Neural cell (in vitro differentiated cells): ENCODE measurements at regions not wholly inside any gene's neighbourhood (a gene's known extent, or its start where the extent isn't known, plus 50 kb on each side); places are given as distances from the start of the nearest gene placed in this dataset.

Source experiments
- H2AFZ ChIP-seq: fragments of 200-600, 300-800 bp; sonication (generic), shearing (Covaris generic); 2 replicates; pipeline ENCODE4 v1.6.0; 2014; ENCODE audit warnings: low read depth, mild to moderate bottlenecking, antibody characterized with exemption, low read length, moderate library complexity
- H3F3A ChIP-seq: fragments of 200-600 bp; shearing (Covaris generic); 2 replicates; pipeline ENCODE4 v1.6.1; 2016; ENCODE audit warnings: mild to moderate bottlenecking, moderate library complexity, mixed read lengths, antibody characterized with exemption, low read length; ENCODE audit not compliant: insufficient read depth, poor library complexity, severe bottlenecking
- H3K27ac ChIP-seq: fragments of 200-600, 300-800 bp; sonication (generic), shearing (Covaris generic); 2 replicates; pipeline ENCODE4 v1.5.1; 2014; ENCODE audit warnings: mild to moderate bottlenecking, low read length, moderate library complexity
- H3K27me3 ChIP-seq: fragments of 300-800, 200-600 bp; sonication (generic), shearing (Covaris generic); 2 replicates; pipeline ENCODE4 v1.6.0; 2014; ENCODE audit warnings: mild to moderate bottlenecking, low read depth, low read length, moderate library complexity; ENCODE audit not compliant: insufficient read depth
- H3K36me3 ChIP-seq: fragments of 300-800, 200-600 bp; sonication (generic), shearing (Covaris generic); 2 replicates; pipeline ENCODE4 v1.5.1; 2014; ENCODE audit warnings: mild to moderate bottlenecking, antibody characterized with exemption, low read length, moderate library complexity; ENCODE audit not compliant: insufficient read depth
- H3K4me2 ChIP-seq: fragments of 300-800, 200-600 bp; sonication (generic), shearing (Covaris generic); 2 replicates; pipeline ENCODE4 v1.6.0; 2014; ENCODE audit warnings: mild to moderate bottlenecking, low read length
- H3K4me3 ChIP-seq: fragments of 300-800, 200-600 bp; sonication (generic), shearing (Covaris generic); 2 replicates; pipeline ENCODE4 v1.5.1; 2014; ENCODE audit warnings: mild to moderate bottlenecking, low read length, moderate library complexity
- H3K79me2 ChIP-seq: fragments of 200-600 bp; shearing (Covaris generic); replicated peaks from 2 replicates; pipeline ENCODE4 v1.6.0; 2014; ENCODE audit warnings: mild to moderate bottlenecking, low read length, moderate library complexity; ENCODE audit not compliant: insufficient read depth
- H3K9ac ChIP-seq: fragments of 300-800, 200-600 bp; sonication (generic), shearing (Covaris generic); 2 replicates; pipeline ENCODE4 v1.6.1; 2016; ENCODE audit warnings: mild to moderate bottlenecking, low read length, mixed read lengths
- H3K9me2 ChIP-seq: fragments of 200-600 bp; shearing (Covaris generic); 2 replicates; pipeline ENCODE4 v1.6.1; 2016; ENCODE audit warnings: mild to moderate bottlenecking, low read length, mixed read lengths; ENCODE audit not compliant: insufficient read depth
- H3K9me3 ChIP-seq: fragments of 200-600, 300-800 bp; sonication (generic), shearing (Covaris generic); 2 replicates; pipeline ENCODE4 v1.6.1; 2016; ENCODE audit warnings: mild to moderate bottlenecking, mixed run types, low read length, moderate library complexity, mixed read lengths
- H4K20me1 ChIP-seq: fragments of 200-600 bp; shearing (Covaris generic); 2 replicates; pipeline ENCODE4 v1.6.1; 2016; ENCODE audit warnings: mild to moderate bottlenecking, mixed run types; ENCODE audit not compliant: insufficient read depth
- EP300 ChIP-seq: fragments of 450-650 bp; conservative IDR thresholded peaks from 2 replicates; pipeline ENCODE4 v1.6.1; 2014; ENCODE audit warnings: antibody characterized with exemption, mild to moderate bottlenecking, moderate library complexity; ENCODE audit not compliant: poor library complexity, severe bottlenecking
- EZH2 ChIP-seq: fragments of 200-600, 300-800 bp; shearing (Covaris generic), sonication (generic); IDR thresholded peaks from 2 replicates; pipeline ENCODE4 v1.6.1; 2014; ENCODE audit warnings: antibody characterized with exemption, low read length, borderline replicate concordance, mild to moderate bottlenecking; ENCODE audit not compliant: insufficient read depth, poor library complexity, severe bottlenecking
- MXI1 ChIP-seq: fragments of 450-650 bp; conservative IDR thresholded peaks from 2 replicates; pipeline ENCODE4 v1.6.1; 2014; ENCODE audit warnings: antibody characterized with exemption, mild to moderate bottlenecking; ENCODE audit not compliant: poor library complexity, severe bottlenecking
- POLR2AphosphoS5 ChIP-seq: IDR thresholded peaks from 2 replicates; pipeline ENCODE4 v1.6.1; 2012
- RAD21 ChIP-seq: fragments of 450-650 bp; conservative IDR thresholded peaks from 2 replicates; pipeline ENCODE4 v1.6.1; 2014; ENCODE audit warnings: antibody characterized with exemption, mild to moderate bottlenecking, moderate library complexity
- SMC3 ChIP-seq: fragments of 450-650 bp; conservative IDR thresholded peaks from 2 replicates; pipeline ENCODE4 v1.6.1; 2014; ENCODE audit warnings: antibody characterized with exemption, mild to moderate bottlenecking, moderate library complexity; ENCODE audit not compliant: poor library complexity
- TAF1 ChIP-seq: IDR thresholded peaks from 2 replicates; pipeline ENCODE4 v1.6.1; 2012; ENCODE audit warnings: low read depth
- TF ChIP-seq, protein P1 (sequence below): IDR thresholded peaks from 2 replicates; pipeline ENCODE4 v1.6.1; 2012; ENCODE audit warnings: borderline replicate concordance
- TF ChIP-seq, protein P2 (sequence below): fragments of 450-650 bp; IDR thresholded peaks from 2 replicates; pipeline ENCODE4 v1.5.1; 2014; ENCODE audit warnings: antibody characterized with exemption, mild to moderate bottlenecking, moderate library complexity; ENCODE audit not compliant: poor library complexity, severe bottlenecking

DNA sequence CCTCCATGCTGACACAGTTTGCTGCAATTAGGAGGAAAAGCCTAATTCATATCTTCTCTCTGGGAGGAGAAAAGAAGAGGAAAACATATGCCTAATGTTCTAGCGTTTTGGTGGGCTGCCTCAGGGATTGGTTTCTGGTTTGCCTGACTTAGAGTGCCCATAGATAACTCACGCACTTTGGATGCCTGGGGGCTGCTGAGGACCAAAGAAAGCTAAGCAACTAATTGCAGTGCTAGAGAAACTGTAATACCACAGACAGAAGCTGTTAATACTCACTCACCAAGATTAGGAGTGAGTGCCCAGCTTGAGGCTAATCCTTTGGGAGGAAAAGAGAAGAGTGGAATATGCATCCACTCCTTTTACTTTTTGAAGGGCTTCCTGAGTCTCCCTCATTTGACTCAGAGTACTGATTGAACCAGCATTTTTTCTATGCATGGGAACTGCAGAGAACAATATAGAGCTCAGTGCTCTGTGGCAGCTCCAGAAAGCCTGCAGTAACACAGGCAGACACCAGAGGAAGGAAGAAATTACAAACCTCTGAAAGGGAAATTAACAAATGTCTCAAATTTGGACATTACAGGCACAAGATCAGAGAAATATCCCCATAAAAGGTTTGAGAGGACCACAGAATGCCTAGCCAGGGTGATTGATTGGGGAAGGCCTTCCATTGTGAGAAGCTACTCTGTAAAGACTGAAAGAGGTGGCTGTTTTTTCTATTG lies 666.4 kb downstream of the OLFM4 start:
- Histone ChIP-seq H3K9me3 (no peaks in the 10 kb centered on the region), H2AFZ (no peak overlapping the region), H3K36me3 (no peaks in the 10 kb centered on the region), H3K79me2 (no peaks in the 10 kb centered on the region), H3K27ac (no peak overlapping the region), H3K4me2 (no peak overlapping the region), H3K27me3 (no peaks in the 10 kb centered on the region), H3F3A (no peaks in the 10 kb centered on the region), H4K20me1 (no peaks in the 10 kb centered on the region), H3K9me2 (no peaks in the 10 kb centered on the region), H3K4me3 (no peak overlapping the region), H3K9ac (no peak overlapping the region)
- TF ChIP-seq TAF1 (no peak), MXI1 (no peak), EP300 (no peak), RAD21 (no peak), POLR2AphosphoS5 (no peak)
- TF ChIP-seq, protein P1, sequence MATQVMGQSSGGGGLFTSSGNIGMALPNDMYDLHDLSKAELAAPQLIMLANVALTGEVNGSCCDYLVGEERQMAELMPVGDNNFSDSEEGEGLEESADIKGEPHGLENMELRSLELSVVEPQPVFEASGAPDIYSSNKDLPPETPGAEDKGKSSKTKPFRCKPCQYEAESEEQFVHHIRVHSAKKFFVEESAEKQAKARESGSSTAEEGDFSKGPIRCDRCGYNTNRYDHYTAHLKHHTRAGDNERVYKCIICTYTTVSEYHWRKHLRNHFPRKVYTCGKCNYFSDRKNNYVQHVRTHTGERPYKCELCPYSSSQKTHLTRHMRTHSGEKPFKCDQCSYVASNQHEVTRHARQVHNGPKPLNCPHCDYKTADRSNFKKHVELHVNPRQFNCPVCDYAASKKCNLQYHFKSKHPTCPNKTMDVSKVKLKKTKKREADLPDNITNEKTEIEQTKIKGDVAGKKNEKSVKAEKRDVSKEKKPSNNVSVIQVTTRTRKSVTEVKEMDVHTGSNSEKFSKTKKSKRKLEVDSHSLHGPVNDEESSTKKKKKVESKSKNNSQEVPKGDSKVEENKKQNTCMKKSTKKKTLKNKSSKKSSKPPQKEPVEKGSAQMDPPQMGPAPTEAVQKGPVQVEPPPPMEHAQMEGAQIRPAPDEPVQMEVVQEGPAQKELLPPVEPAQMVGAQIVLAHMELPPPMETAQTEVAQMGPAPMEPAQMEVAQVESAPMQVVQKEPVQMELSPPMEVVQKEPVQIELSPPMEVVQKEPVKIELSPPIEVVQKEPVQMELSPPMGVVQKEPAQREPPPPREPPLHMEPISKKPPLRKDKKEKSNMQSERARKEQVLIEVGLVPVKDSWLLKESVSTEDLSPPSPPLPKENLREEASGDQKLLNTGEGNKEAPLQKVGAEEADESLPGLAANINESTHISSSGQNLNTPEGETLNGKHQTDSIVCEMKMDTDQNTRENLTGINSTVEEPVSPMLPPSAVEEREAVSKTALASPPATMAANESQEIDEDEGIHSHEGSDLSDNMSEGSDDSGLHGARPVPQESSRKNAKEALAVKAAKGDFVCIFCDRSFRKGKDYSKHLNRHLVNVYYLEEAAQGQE: no peak
- TF ChIP-seq, protein P2, sequence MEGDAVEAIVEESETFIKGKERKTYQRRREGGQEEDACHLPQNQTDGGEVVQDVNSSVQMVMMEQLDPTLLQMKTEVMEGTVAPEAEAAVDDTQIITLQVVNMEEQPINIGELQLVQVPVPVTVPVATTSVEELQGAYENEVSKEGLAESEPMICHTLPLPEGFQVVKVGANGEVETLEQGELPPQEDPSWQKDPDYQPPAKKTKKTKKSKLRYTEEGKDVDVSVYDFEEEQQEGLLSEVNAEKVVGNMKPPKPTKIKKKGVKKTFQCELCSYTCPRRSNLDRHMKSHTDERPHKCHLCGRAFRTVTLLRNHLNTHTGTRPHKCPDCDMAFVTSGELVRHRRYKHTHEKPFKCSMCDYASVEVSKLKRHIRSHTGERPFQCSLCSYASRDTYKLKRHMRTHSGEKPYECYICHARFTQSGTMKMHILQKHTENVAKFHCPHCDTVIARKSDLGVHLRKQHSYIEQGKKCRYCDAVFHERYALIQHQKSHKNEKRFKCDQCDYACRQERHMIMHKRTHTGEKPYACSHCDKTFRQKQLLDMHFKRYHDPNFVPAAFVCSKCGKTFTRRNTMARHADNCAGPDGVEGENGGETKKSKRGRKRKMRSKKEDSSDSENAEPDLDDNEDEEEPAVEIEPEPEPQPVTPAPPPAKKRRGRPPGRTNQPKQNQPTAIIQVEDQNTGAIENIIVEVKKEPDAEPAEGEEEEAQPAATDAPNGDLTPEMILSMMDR: no peak

DNA sequence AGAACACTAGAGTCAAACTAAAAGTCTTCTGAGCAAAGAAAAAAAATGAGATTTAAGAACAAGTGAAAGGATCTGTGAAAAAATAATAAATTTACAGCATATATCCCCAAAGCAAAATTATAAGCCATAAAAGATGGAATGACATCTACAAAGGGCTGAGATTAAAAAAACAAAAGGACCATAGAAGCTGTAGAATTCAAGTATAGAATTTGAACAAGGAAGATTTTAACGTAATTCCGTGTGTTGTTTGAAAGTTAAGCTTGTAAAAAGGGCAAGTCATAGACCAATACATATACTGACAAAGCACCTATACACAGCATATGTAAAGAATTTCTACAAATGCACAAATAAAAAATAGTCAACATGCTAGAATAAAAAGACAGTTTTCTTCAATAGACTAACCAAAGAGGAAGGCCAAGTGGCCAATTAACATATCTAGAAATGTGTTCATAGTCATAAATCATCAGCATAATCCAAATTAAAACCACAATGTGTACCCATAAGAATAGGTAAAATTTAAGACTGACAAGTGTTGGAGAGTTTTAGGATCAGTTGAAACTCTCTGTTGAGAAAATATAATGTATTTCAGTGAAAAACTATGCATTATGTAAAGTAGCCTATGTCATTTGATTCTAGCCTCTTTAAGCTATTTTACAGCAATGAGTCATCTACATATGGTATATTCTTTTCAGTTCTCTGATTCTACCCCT lies 674.9 kb downstream of the OLFM4 start:
- H3K27ac ChIP-seq: no peak overlapping the region
- H3F3A ChIP-seq: no peaks in the 10 kb centered on the region
- H4K20me1 ChIP-seq: no peaks in the 10 kb centered on the region
- no peaks in the 10 kb centered on the region for H3K79me2 ChIP-seq
- no peak overlapping the region for H3K9ac ChIP-seq
- H3K9me3 ChIP-seq: no peaks in the 10 kb centered on the region
- no peak overlapping the region for H3K4me2 ChIP-seq
- no peaks in the 10 kb centered on the region for H3K9me2 ChIP-seq
- H3K36me3 ChIP-seq: no peaks in the 10 kb centered on the region
- TF ChIP-seq, protein P2: no peak
- TF ChIP-seq EZH2 (no peak), POLR2AphosphoS5 (no peak), EP300 (no peak), TAF1 (no peak), RAD21 (no peak), SMC3 (no peak), MXI1 (no peak)
- TF ChIP-seq, protein P1: no peak
- no peak overlapping the region for H2AFZ ChIP-seq
- no peak overlapping the region for H3K4me3 ChIP-seq
- H3K27me3 ChIP-seq: no peaks in the 10 kb centered on the region
